ENCODE measurements at regions not wholly inside any gene's neighbourhood (a gene's known extent, or its start where the extent isn't known, plus 50 kb on each side); places are given as distances from the start of the nearest gene placed in this dataset.

DNA sequence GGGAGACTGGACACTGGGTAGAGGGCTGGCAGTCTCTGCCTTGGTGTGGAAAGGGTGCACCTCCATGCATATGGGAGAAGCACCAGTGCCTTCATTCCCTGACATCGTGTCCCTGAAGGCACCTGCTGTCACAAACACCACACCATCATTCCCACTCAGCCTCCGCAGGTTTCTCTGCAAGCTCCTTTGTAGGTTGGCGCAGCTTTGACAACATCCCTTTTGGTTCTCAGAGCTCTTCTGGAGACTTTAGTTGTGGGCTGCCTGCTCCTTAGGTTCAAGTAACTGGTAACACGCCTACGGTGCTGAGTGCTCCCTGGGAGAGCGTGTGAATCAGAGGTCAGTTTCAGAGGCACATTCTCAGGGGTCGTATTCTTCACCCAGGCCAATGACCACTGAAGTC lies 50.2 kb upstream of the TULP4 start:
- ChIA-PET CTCF (interaction anchor here (0.6 to 1.7 kb wide), 3 partner anchors 10 to 41 kb away, joined by 3 to 4 read pairs (median 3); no protein-coding TSS in a partner anchor), POLR2A (no interaction called here)
- H3K36me3 ChIP-seq (replicated peaks in 1 of 2; ENCODE audit: control extremely low read depth in 1 of 2, control insufficient read depth in 1 of 2, extremely low read depth in 1 of 2, insufficient read depth in 2 of 2, low read length in 1 of 2), result peaks cover 0 to 12% of the 10 kb centered on the region in 2 experiments
- TF ChIP-seq, protein P1, sequence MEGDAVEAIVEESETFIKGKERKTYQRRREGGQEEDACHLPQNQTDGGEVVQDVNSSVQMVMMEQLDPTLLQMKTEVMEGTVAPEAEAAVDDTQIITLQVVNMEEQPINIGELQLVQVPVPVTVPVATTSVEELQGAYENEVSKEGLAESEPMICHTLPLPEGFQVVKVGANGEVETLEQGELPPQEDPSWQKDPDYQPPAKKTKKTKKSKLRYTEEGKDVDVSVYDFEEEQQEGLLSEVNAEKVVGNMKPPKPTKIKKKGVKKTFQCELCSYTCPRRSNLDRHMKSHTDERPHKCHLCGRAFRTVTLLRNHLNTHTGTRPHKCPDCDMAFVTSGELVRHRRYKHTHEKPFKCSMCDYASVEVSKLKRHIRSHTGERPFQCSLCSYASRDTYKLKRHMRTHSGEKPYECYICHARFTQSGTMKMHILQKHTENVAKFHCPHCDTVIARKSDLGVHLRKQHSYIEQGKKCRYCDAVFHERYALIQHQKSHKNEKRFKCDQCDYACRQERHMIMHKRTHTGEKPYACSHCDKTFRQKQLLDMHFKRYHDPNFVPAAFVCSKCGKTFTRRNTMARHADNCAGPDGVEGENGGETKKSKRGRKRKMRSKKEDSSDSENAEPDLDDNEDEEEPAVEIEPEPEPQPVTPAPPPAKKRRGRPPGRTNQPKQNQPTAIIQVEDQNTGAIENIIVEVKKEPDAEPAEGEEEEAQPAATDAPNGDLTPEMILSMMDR (IDR thresholded peaks at IDR 0.05), result no peak
- peaks cover 42% of the 10 kb centered on the region for H3K79me2 ChIP-seq (ENCODE audit: control insufficient read depth, insufficient read depth, low read length)
- no peak overlapping the region for H3K27ac Mint-ChIP-seq
- no peak overlapping the region for H3K27ac ChIP-seq (ENCODE audit: low read length in 2 of 2)
- no peak overlapping the region for H3K9ac ChIP-seq (ENCODE audit: low read length)
- no peaks in the 10 kb centered on the region for H3K27me3 ChIP-seq (replicated peaks in 1 of 4; ENCODE audit: control extremely low read depth in 1 of 4, control insufficient read depth in 3 of 4, insufficient read depth in 4 of 4, low read length in 3 of 4)
- no peak overlapping the region for H3K4me3 ChIP-seq (ENCODE audit: control extremely low read depth in 1 of 5, extremely low read depth in 1 of 5, insufficient read depth in 1 of 5, low read depth in 2 of 5, low read length in 4 of 5)
- no peaks in the 10 kb centered on the region for H3K9me3 Mint-ChIP-seq (ENCODE audit: insufficient read depth)
- DNase-seq (no peak), ATAC-seq (ENCODE audit: low read depth) (no peak)
- no peak overlapping the region for H3K4me3 Mint-ChIP-seq
- H3K4me2 ChIP-seq (replicated peaks; ENCODE audit: low read depth, low read length, poor library complexity, severe bottlenecking), result no peak overlapping the region
- no peaks in the 10 kb centered on the region for H3K27me3 Mint-ChIP-seq
- peaks cover 34% of the 10 kb centered on the region for H4K20me1 ChIP-seq (ENCODE audit: control insufficient read depth, insufficient read depth, low read length, poor library complexity, severe bottlenecking)
- 86% methylated on average over 7 of the region's 7 CpGs for WGBS (ENCODE audit: insufficient coverage)
- H3K4me1 ChIP-seq (ENCODE audit: control insufficient read depth in 2 of 2, insufficient read depth in 2 of 2, low read length in 2 of 2), result peaks cover 4 to 6% of the 10 kb centered on the region in 2 donors
- H3K4me1 Mint-ChIP-seq, result peaks cover 18% of the 10 kb centered on the region
- no peaks in the 10 kb centered on the region for H3K9me3 ChIP-seq (ENCODE audit: control extremely low read depth in 1 of 3, control insufficient read depth in 2 of 3, insufficient read depth in 1 of 3, low read length in 2 of 3)
- intact Hi-C loops (cut with micrococcal nuclease), result no loop called here
- H2AFZ ChIP-seq (ENCODE audit: insufficient read depth, low read depth, low read length, poor library complexity, severe bottlenecking), result no peak overlapping the region

All from B cell (primary cell).